Gastrocnemius medialis (tissue), 4 donors: ENCODE measurements at regions not wholly inside any gene's neighbourhood (a gene's known extent, or its start where the extent isn't known, plus 50 kb on each side); places are given as distances from the start of the nearest gene placed in this dataset.

Experiments used
- CTCF ChIP-seq, 5 experiments: fragments of 450-650 bp in 3 of 5; fragments of 200-600 bp in 2 of 5; sonication (generic) in 2 of 5; IDR thresholded peaks in 4 of 5; conservative IDR thresholded peaks in 1 of 5; 1 replicate in 4 of 5; 2 replicates in 1 of 5; pipeline ENCODE4 v1.5.1; 2016 to 2019; ENCODE audit warnings: antibody characterized with exemption in 5 of 5, mild to moderate bottlenecking in 3 of 5, moderate library complexity in 3 of 5
- POLR2A ChIP-seq, 2 donors: fragments of 450-650 bp; IDR thresholded peaks; one replicate each; pipeline ENCODE4 v1.6.1; 2017; ENCODE audit warnings: antibody characterized with exemption in 2 of 2, mild to moderate bottlenecking in 2 of 2, moderate library complexity in 2 of 2

GRCh38 chr5:29654954-29655353 lies 1538.5 kb upstream of the CDH6 start:
- TF ChIP-seq CTCF (IDR thresholded peaks at IDR 0.05 in 4 of 5, conservative IDR thresholded peaks at IDR 0.05 in 1 of 5) (no peak), POLR2A (IDR thresholded peaks at IDR 0.05) (no peak)
